A673 (cell line): ENCODE measurements at regions not wholly inside any gene's neighbourhood (a gene's known extent, or its start where the extent isn't known, plus 50 kb on each side); places are given as distances from the start of the nearest gene placed in this dataset.
A peak's percentile ranks its signal among the peaks of the same experiment; 100 is the strongest.

Experiments used
- BruUV-seq: library from RNA; stranded (reverse); fragments of 400-500 nt; replicated peaks from 2 replicates; lab custom pipeline; 2021; lab: Mats Ljungman, UMichigan
- CTCF ChIA-PET: fragments of 300-600 bp; sonication (Branson Sonifier 250); formaldehyde crosslinking; loops from one replicate; lab custom pipeline; 2022; ENCODE audit warnings: antibody characterized with exemption; lab: Charles Lee
- POLR2A ChIA-PET: fragments of 300-600 bp; sonication (Branson Sonifier 250); formaldehyde crosslinking; loops from one replicate; lab custom pipeline; 2022; ENCODE audit warnings: antibody characterized with exemption; ENCODE audit not compliant: low non-redundant PET; lab: Charles Lee
- DNase-seq: peaks from one replicate; pipeline ENCODE4 v3.0.0-alpha.2; 2015; ENCODE audit warnings: low spot score
- H3K27ac ChIP-seq: fragments of 200-600 bp; sonication (generic); 2 replicates; pipeline ENCODE4 v1.5.1; 2016; ENCODE audit warnings: mixed run types, low read depth, mild to moderate bottlenecking, mixed read lengths, antibody characterized with exemption, low read length; ENCODE audit not compliant: poor library complexity, severe bottlenecking
- H3K27me3 ChIP-seq: fragments of 200-600 bp; sonication (generic); replicated peaks from 2 replicates; pipeline ENCODE4 v1.6.1; 2017; ENCODE audit warnings: mixed run types, low read depth, mild to moderate bottlenecking, mixed read lengths, antibody characterized with exemption, low read length; ENCODE audit not compliant: insufficient read depth, poor library complexity
- H3K36me3 ChIP-seq: fragments of 200-600 bp; sonication (generic); 2 replicates; pipeline ENCODE4 v1.6.1; 2016; ENCODE audit warnings: mixed run types, mild to moderate bottlenecking, mixed read lengths, antibody characterized with exemption, low read length; ENCODE audit not compliant: insufficient read depth, poor library complexity, severe bottlenecking
- H3K4me1 ChIP-seq: fragments of 200-600 bp; sonication (generic); 2 replicates; pipeline ENCODE4 v1.6.1; 2017; ENCODE audit warnings: mixed run types, mild to moderate bottlenecking, mixed read lengths, antibody characterized with exemption, low read length; ENCODE audit not compliant: insufficient read depth, poor library complexity, severe bottlenecking
- H3K4me3 ChIP-seq: fragments of 200-600 bp; sonication (generic); 2 replicates; pipeline ENCODE4 v1.5.1; 2016; ENCODE audit warnings: low read depth, mixed run types, mild to moderate bottlenecking, mixed read lengths, low read length; ENCODE audit not compliant: poor library complexity, severe bottlenecking
- H3K9me3 ChIP-seq: fragments of 200-600 bp; sonication (generic); 2 replicates; pipeline ENCODE4 v1.6.1; 2016; ENCODE audit warnings: mixed run types, low read depth, mild to moderate bottlenecking, mixed read lengths, antibody characterized with exemption, low read length; ENCODE audit not compliant: poor library complexity, severe bottlenecking
- CTCF ChIP-seq: fragments of 300-800, 200-600 bp; sonication (generic); conservative IDR thresholded peaks from 2 replicates; pipeline ENCODE4 v1.5.1; 2017; ENCODE audit warnings: low read depth, mild to moderate bottlenecking, antibody characterized with exemption, low read length, moderate library complexity, mixed read lengths
- EZH2 ChIP-seq: fragments of 200-600 bp; sonication (generic); IDR thresholded peaks from 2 replicates; pipeline ENCODE4 v1.6.1; 2017; ENCODE audit warnings: borderline replicate concordance, low read depth, mild to moderate bottlenecking, mixed read lengths, antibody characterized with exemption, low read length; ENCODE audit not compliant: poor library complexity, severe bottlenecking
- intact Hi-C: fragments of 100-400 bp; cut with micrococcal nuclease; formaldehyde crosslinking; loops from one replicate; pipeline ENCODE4 v1.10.0; 2022; ENCODE audit not compliant: unreplicated experiment

GRCh38 chr9:34869390-34869789, 88.7 kb upstream of the PHF24 start:
- Histone ChIP-seq H3K4me3 (no peak overlapping the region), H3K27me3 (no peaks in the 10 kb centered on the region), H3K36me3 (no peaks in the 10 kb centered on the region), H3K27ac (no peak overlapping the region), H3K4me1 (no peaks in the 10 kb centered on the region), H3K9me3 (no peaks in the 10 kb centered on the region)
- intact Hi-C loops: no loop called here
- ChIA-PET CTCF (interaction anchor here (0.7 to 2.2 kb wide), 2 partner anchors 30 to 109 kb away, joined by 3 to 10 read pairs; no protein-coding TSS in a partner anchor), POLR2A (no interaction called here)
- peak; percentile 41 for DNase-seq
- BruUV-seq: no TSS peak
- TF ChIP-seq EZH2: no peak
- TF ChIP-seq CTCF: peak; percentile 57

- no peak overlapping the region for H3K27ac ChIP-seq
- intact Hi-C loops: no loop called here
- no peaks in the 10 kb centered on the region for H3K9me3 ChIP-seq
- no peaks in the 10 kb centered on the region for H3K27me3 ChIP-seq
- POLR2A ChIA-PET: no interaction called here
- no peaks in the 10 kb centered on the region for H3K4me1 ChIP-seq
- no peak overlapping the region for H3K4me3 ChIP-seq
- DNase-seq: no peak
- H3K36me3 ChIP-seq: no peaks in the 10 kb centered on the region
- CTCF ChIA-PET: no interaction called here
- no TSS peak for BruUV-seq
- TF ChIP-seq EZH2 (no peak), CTCF (no peak)
Measured at GRCh38 chr9:34866614-34867013, 91.5 kb upstream of the PHF24 start.

- no peaks in the 10 kb centered on the region for H3K4me1 ChIP-seq
Measured at GRCh38 chr9:34863426-34863825, 94.7 kb upstream of the PHF24 start.

More at GRCh38 chr9:34863426-34863825, 94.7 kb upstream of the PHF24 start:
- Histone ChIP-seq H3K4me3 (no peak overlapping the region), H3K9me3 (no peaks in the 10 kb centered on the region), H3K36me3 (no peaks in the 10 kb centered on the region), H3K27ac (no peak overlapping the region), H3K27me3 (no peaks in the 10 kb centered on the region)
- no peak for DNase-seq
- no TSS peak for BruUV-seq
- CTCF ChIA-PET: no interaction called here
- TF ChIP-seq CTCF (no peak), EZH2 (no peak)
- intact Hi-C loops: no loop called here
- POLR2A ChIA-PET: no interaction called here
